Right atrium auricular region (tissue), 2 donors: ENCODE measurements at regions not wholly inside any gene's neighbourhood (a gene's known extent, or its start where the extent isn't known, plus 50 kb on each side); places are given as distances from the start of the nearest gene placed in this dataset.

ENCODE experiments used
- DNase-seq: peaks from one replicate; pipeline ENCODE4 v3.0.0-alpha.2; 2019; ENCODE audit warnings: low spot score
- H3K27ac ChIP-seq, 2 donors: fragments of 200-600 bp; sonication (generic); 1 replicate in 1 of 2; 2 replicates in 1 of 2; pipeline ENCODE4 v1.5.1; 2016 to 2019
- H3K27me3 ChIP-seq, 2 donors: fragments of 200-600 bp; sonication (generic); one replicate each; pipeline versions ENCODE4 v1.5.1 to v1.6.0; 2017 to 2019
- H3K36me3 ChIP-seq: fragments of 200-600 bp; sonication (generic); one replicate; pipeline ENCODE4 v1.5.1; 2016
- H3K4me1 ChIP-seq, 2 donors: fragments of 200-600 bp; sonication (generic); one replicate each; pipeline versions ENCODE4 v1.5.1 to v1.6.0; 2017 to 2019
- H3K4me3 ChIP-seq, 2 donors: fragments of 200-600 bp; sonication (generic); 1 replicate in 1 of 2; 2 replicates in 1 of 2; pipeline ENCODE4 v1.5.1; 2017 to 2019; ENCODE audit warnings: mild to moderate bottlenecking in 1 of 2, moderate library complexity in 1 of 2
- H3K9me3 ChIP-seq, 2 donors: fragments of 200-600 bp; sonication (generic); one replicate each; pipeline ENCODE4 v1.5.1; 2019
- CTCF ChIP-seq, 2 donors: fragments of 200-600 bp; sonication (generic); IDR thresholded peaks; one replicate each; pipeline ENCODE4 v1.5.1; 2019; ENCODE audit warnings: antibody characterized with exemption in 2 of 2

DNA sequence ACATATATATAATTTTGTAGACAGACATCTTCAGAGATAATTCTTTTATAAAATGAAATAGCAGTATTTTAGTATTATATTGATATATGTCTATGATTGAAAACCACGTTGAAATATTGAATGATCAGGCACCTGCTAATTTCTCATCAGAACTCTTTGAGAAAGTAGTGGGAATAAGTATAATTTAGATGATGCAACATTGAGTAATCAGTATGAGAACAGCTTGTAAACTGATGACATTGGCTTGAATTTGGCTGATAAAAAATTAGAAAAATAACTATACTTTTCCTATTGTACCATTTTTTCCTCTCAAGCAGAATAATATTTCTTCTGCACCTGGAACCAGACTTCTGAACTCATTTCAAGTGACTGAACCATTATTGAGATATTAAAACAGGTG, 1316.8 kb downstream of the NCAM2 start:
- Histone ChIP-seq H3K4me1 (no peaks in the 10 kb centered on the region), H3K27me3 (no peaks in the 10 kb centered on the region), H3K36me3 (no peaks in the 10 kb centered on the region), H3K27ac (no peak overlapping the region), H3K9me3 (no peaks in the 10 kb centered on the region), H3K4me3 (no peak overlapping the region)
- no peak for DNase-seq
- no peak for TF ChIP-seq CTCF (IDR thresholded peaks at IDR 0.05)

DNA sequence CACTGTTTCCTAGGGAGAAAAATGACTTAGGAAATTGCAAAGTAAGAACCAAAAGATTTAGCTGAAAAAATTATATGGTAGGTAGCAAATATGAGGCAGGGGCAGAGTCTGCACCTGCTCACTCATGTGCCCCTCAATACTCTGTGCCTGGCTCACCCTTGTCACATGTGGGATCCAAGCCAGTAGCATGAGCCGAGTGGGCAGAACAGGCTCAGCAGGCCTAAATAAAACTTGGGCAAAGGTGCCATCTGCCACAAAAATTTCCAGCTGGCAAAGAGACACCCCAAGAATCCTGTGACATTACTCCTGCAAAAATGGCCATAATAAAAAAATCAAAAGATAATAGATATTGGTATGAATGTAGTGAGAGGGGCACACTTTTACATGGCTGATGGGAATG, 1321.2 kb downstream of the NCAM2 start:
- Histone ChIP-seq H3K27me3 (no peaks in the 10 kb centered on the region), H3K36me3 (no peaks in the 10 kb centered on the region), H3K9me3 (peaks cover 0 to 5% of the 10 kb centered on the region in 2 donors), H3K4me3 (no peak overlapping the region), H3K4me1 (no peaks in the 10 kb centered on the region), H3K27ac (no peak overlapping the region)
- DNase-seq: no peak
- TF ChIP-seq CTCF (IDR thresholded peaks at IDR 0.05): no peak

GRCh38 chr21:22342889-22343288, 1344.7 kb downstream of the NCAM2 start:
- H3K27me3 ChIP-seq: no peaks in the 10 kb centered on the region
- no peak overlapping the region for H3K27ac ChIP-seq
- H3K4me3 ChIP-seq: no peak overlapping the region
- H3K9me3 ChIP-seq: peaks cover 0 to 3% of the 10 kb centered on the region in 2 donors
- H3K4me1 ChIP-seq: no peaks in the 10 kb centered on the region
- H3K36me3 ChIP-seq: no peaks in the 10 kb centered on the region
- TF ChIP-seq CTCF (IDR thresholded peaks at IDR 0.05): no peak
- DNase-seq: no peak

- no peaks in the 10 kb centered on the region for H3K36me3 ChIP-seq
- H3K4me1 ChIP-seq: no peaks in the 10 kb centered on the region
- no peaks in the 10 kb centered on the region for H3K27me3 ChIP-seq
- H3K27ac ChIP-seq: no peak overlapping the region
- peaks cover 0 to 3% of the 10 kb centered on the region in 2 donors for H3K9me3 ChIP-seq
- H3K4me3 ChIP-seq: no peak overlapping the region
- TF ChIP-seq CTCF (IDR thresholded peaks at IDR 0.05): no peak
- DNase-seq: no peak
Observed at GRCh38 chr21:22343303-22343702, 1345.1 kb downstream of the NCAM2 start.

DNA sequence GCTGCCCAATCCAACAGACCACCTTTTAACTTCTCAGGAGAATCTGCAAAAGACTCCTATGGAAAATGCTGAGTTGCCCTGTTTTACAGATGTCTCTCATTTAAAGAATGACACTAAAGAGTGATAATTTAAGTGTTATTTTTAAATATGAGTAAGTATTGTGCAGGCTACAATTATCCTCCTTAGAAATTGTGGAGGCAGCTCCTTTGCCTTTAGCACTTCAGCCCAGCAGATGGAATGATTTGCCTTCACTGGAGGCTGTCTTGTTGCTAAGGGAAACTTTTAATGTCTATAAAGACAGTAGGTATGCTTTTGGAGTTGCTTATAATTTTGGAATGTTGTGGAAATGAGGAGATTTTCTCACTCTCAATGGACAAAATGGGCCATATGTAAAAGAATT, 1345.5 kb downstream of the NCAM2 start:
- H3K4me3 ChIP-seq: no peak overlapping the region
- TF ChIP-seq CTCF (IDR thresholded peaks at IDR 0.05): no peak
- no peak for DNase-seq
- H3K27me3 ChIP-seq: no peaks in the 10 kb centered on the region
- H3K36me3 ChIP-seq: no peaks in the 10 kb centered on the region
- no peaks in the 10 kb centered on the region for H3K4me1 ChIP-seq
- no peak overlapping the region for H3K27ac ChIP-seq
- peaks cover 0 to 3% of the 10 kb centered on the region in 2 donors for H3K9me3 ChIP-seq

DNA sequence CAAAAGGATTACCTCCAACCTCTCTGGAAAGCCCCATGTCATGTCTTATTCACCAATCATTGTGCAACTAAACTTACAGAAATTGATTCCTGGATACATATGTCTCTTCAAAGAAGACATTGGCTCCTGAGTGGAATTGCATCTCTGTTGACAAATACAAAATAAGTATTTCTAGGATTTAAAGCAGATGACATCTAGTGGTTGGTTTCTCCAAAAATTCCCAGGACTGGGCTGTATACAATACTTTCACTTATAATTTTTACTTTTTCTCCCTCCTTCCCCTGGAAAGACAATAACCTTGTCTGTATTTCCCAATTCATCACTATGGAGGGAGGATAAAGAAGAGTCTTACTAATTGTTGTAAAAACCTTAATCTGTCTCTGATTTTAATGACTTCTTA, 1347.4 kb downstream of the NCAM2 start:
- no peak overlapping the region for H3K27ac ChIP-seq
- H3K27me3 ChIP-seq: no peaks in the 10 kb centered on the region
- no peaks in the 10 kb centered on the region for H3K9me3 ChIP-seq
- no peaks in the 10 kb centered on the region for H3K4me1 ChIP-seq
- no peak for TF ChIP-seq CTCF (IDR thresholded peaks at IDR 0.05)
- H3K36me3 ChIP-seq: no peaks in the 10 kb centered on the region
- H3K4me3 ChIP-seq: no peak overlapping the region
- DNase-seq: no peak
